Fibroblast of pulmonary artery (primary cell): ENCODE measurements at regions not wholly inside any gene's neighbourhood (a gene's known extent, or its start where the extent isn't known, plus 50 kb on each side); places are given as distances from the start of the nearest gene placed in this dataset.
"Not testable (repeated sequence)": the region's sequence is repeated elsewhere in the genome, so short reads cannot be mapped to it uniquely, and the experiment has no call there.

Experiments used
- DNase-seq: peaks from one replicate; pipeline ENCODE4 v3.0.0-alpha.2; 2010; ENCODE audit warnings: low read depth
- H3K4me3 ChIP-seq: replicated peaks from 2 replicates; pipeline ENCODE4 v1.5.1; 2011; ENCODE audit warnings: low read depth, mild to moderate bottlenecking, control low read depth, low read length, moderate library complexity
- TF ChIP-seq, protein P1 (sequence below): IDR thresholded peaks from 2 replicates; pipeline ENCODE4 v1.5.1; 2011; ENCODE audit warnings: mild to moderate bottlenecking, control low read depth, low read length, inconsistent platforms; ENCODE audit errors: missing control alignments

DNA sequence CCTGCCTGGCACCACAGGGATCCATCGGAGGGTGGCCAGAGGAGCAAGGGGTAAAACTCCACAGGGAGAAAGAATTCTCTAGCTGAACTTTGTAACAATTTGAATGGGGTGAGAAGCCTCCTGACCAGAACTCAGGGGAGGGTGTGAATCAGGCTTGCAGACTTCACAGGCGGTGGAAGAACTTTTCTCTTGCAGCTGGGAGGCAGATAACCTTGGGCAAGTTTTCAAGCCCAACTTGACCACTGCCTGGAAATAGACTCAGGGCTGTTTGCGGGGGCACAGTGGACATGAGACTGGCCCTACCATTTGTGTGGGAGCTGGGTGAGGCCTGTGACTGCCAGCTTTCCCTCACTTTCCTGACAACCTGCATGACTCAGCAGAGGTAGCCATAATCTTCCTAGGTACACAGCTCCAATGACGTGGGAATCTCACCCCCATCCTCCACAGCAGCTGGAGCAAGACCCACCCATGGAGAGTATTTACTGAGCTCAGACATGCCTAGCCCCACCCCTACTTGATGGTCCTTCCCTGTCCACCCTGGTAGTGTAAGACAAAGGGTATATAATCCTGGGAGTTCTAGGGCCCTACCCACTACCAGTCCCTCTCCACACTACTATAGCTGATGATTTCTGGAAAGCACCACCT, 210.0 kb upstream of the AGTR2 start:
- no peak for DNase-seq

GRCh38 chrX:115966920-115967319, 203.6 kb upstream of the AGTR2 start:
- TF ChIP-seq, protein P1, sequence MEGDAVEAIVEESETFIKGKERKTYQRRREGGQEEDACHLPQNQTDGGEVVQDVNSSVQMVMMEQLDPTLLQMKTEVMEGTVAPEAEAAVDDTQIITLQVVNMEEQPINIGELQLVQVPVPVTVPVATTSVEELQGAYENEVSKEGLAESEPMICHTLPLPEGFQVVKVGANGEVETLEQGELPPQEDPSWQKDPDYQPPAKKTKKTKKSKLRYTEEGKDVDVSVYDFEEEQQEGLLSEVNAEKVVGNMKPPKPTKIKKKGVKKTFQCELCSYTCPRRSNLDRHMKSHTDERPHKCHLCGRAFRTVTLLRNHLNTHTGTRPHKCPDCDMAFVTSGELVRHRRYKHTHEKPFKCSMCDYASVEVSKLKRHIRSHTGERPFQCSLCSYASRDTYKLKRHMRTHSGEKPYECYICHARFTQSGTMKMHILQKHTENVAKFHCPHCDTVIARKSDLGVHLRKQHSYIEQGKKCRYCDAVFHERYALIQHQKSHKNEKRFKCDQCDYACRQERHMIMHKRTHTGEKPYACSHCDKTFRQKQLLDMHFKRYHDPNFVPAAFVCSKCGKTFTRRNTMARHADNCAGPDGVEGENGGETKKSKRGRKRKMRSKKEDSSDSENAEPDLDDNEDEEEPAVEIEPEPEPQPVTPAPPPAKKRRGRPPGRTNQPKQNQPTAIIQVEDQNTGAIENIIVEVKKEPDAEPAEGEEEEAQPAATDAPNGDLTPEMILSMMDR = no peak
- no peak for DNase-seq
- no peak overlapping the region for H3K4me3 ChIP-seq

More for the DNA sequence above, 210.0 kb upstream of the AGTR2 start:
- H3K4me3 ChIP-seq = no peak overlapping the region
- TF ChIP-seq, protein P1 = no peak

DNA sequence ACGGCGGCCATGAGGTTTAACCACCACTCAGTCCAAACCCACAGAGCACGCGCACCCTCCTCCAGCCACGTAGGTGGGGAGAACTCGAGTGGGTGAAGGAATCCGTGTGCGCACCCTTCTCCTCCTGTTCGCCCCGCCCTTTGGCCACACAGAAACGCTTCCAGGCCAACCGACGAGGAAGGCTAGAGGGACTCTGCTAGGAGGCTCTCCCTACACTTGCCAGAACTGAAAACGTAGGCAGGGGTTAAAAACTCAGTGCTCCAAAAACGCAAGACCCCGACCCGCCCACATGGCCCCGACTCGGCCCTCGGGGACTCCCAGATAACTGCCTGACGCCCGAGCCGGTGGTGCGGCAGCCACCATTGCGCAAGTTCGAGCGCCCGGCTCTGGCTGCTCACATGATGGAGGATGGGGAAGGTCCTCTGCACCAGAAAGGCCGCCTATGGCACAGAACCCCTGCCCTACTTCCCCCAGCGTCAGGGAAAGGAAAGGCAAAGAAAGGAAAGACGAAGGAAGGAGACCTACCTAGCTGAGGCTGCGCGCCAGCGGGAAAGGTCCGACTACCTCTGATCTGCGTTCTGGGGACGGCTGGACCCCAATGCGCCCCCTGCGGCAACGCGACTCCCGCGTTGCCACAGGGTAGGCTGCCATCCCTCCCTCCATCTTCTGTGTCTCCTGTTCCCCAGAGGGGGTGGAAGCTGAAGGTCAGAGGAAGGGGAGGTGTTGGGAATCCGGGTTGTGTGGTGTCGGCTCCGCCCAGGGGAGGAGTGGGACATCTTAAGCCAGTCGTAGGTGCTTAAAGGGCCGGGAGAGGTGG, 201.9 kb upstream of the AGTR2 start:
- TF ChIP-seq, protein P1 = no peak
- H3K4me3 ChIP-seq = peak overlapping the region; percentile 68
- DNase-seq = peak; percentile 55

DNA sequence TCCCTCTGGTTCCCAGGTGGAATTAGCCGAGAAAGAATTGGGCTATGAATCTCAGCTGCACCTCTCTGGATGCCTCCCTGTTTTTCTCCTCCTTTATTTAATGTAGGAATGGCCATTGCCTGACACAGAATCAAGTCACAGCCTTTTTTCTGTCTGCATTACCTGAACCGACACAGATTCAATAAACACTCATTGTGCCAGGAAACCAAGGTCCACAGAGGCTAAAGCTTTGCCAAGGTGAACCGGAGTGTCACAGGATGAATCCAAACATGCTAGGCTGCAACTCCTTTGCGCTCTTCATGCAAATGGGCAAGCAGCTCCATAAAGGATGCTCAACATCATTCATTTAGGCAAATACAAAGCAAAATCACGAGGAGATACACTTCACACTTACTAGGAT, 199.8 kb upstream of the AGTR2 start:
- DNase-seq = no peak
- TF ChIP-seq, protein P1 = no peak
- H3K4me3 ChIP-seq = no peak overlapping the region

DNA sequence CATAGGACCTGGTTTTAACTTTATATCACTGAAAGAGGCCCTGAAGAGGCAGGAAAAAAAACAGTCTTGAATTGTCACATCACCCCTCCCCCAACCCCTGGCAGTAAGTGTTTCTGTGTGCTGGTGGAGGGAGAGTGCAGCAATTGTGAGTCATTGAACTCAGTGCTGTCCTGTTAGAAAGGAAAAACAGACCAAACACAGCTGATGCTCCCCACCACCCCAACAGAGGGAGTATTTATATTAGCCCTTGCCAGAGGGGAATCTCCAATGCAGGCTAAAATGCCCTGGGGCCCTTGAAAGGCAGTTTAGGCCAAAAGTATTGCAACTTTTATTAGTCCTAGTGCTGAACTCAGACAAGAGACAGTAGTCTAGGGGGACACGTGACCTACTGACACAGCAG, 197.8 kb upstream of the AGTR2 start:
- peak; percentile 15 for DNase-seq
- no peak overlapping the region for H3K4me3 ChIP-seq
- TF ChIP-seq, protein P1 = no peak

DNA sequence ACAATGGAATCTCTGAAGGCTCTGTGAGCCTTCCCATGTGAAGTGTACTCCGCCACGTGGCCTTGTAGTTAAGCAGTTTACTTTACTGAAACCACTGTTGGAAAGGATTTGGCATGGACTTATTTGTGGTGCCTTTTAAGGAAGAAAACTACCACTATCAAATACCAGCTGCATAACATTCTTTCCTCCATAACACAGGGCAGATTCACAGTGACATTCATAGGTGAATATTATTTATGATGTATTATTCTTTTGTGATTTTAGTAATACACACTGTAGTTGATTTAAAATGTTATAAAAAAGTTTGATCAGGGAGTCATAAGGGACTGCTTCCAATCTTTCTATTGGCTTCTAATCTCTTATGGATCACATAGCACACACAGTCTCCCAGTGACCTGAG, 192.5 kb upstream of the AGTR2 start:
- no peak overlapping the region for H3K4me3 ChIP-seq
- TF ChIP-seq, protein P1 = no peak
- no peak for DNase-seq

GRCh38 chrX:115983148-115983547, 187.4 kb upstream of the AGTR2 start:
- H3K4me3 ChIP-seq, DNase-seq: not testable (repeated sequence)

DNA sequence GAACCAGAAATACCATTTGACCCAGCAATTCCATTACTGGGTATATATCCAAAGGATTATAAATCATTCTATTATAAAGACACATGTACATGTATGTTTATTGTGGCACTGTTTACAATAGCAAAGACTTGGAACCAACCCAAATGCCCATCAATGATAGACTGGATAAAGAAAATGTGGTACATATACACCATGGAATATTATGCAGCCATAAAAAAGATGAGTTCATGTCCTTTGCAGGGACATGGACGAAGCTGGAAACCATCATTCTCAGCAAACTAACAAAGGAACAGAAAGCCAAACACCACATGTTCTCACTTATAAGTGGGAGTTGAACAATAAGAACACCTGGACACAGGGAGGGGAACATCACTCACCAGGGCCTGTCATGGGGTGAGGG, 183.1 kb upstream of the AGTR2 start:
- not testable (repeated sequence) for H3K4me3 ChIP-seq, DNase-seq
